SKM-1 treated with dmso at 0.1 percent for 144 hours (cell line): ENCODE measurements at regions not wholly inside any gene's neighbourhood (a gene's known extent, or its start where the extent isn't known, plus 50 kb on each side); places are given as distances from the start of the nearest gene placed in this dataset.

Source experiments
- DNase-seq: peaks from one replicate; lab custom pipeline; 2025; ENCODE audit not compliant: unreplicated experiment; lab: John Stamatoyannopoulos, UW

- no peak for DNase-seq
These were observed 936.7 kb upstream of the TMPRSS15 start for GRCh38 chr21:19340303-19340702.

GRCh38 chr21:19340954-19341353 lies 937.4 kb upstream of the TMPRSS15 start:
- no peak for DNase-seq

- no peak for DNase-seq
These were observed 940.1 kb upstream of the TMPRSS15 start for GRCh38 chr21:19343711-19344110.

- no peak for DNase-seq
These were observed 946.7 kb upstream of the TMPRSS15 start for GRCh38 chr21:19350286-19350685.

- no peak for DNase-seq
These were observed 949.7 kb upstream of the TMPRSS15 start for GRCh38 chr21:19353256-19353655.

- DNase-seq, result no peak
These were observed 965.4 kb upstream of the TMPRSS15 start for GRCh38 chr21:19368944-19369343.

- no peak for DNase-seq
These were observed 988.8 kb upstream of the TMPRSS15 start for GRCh38 chr21:19392390-19392789.

GRCh38 chr21:19400223-19400770 lies 996.7 kb upstream of the TMPRSS15 start:
- no peak for DNase-seq

- no peak for DNase-seq
These were observed 999.3 kb upstream of the TMPRSS15 start for GRCh38 chr21:19402870-19403269.

GRCh38 chr21:19405326-19405725 lies 1001.7 kb upstream of the TMPRSS15 start:
- DNase-seq, result no peak

GRCh38 chr21:19420565-19420964 lies 1017.0 kb upstream of the TMPRSS15 start:
- DNase-seq, result no peak

GRCh38 chr21:19433623-19434022 lies 1030.0 kb upstream of the TMPRSS15 start:
- no peak for DNase-seq

- no peak for DNase-seq
These were observed 1037.4 kb upstream of the TMPRSS15 start for GRCh38 chr21:19440792-19441655.

GRCh38 chr21:19458295-19458694 lies 1054.7 kb upstream of the TMPRSS15 start:
- DNase-seq, result no peak

- DNase-seq, result no peak
These were observed 1058.1 kb upstream of the TMPRSS15 start for GRCh38 chr21:19461481-19462205.

- DNase-seq, result no peak
These were observed 1060.4 kb upstream of the TMPRSS15 start for GRCh38 chr21:19463966-19464365.

- DNase-seq, result no peak
These were observed 1065.6 kb upstream of the TMPRSS15 start for GRCh38 chr21:19468991-19469715.

- DNase-seq, result no peak
These were observed 1071.9 kb upstream of the TMPRSS15 start for GRCh38 chr21:19475525-19475924.

GRCh38 chr21:19489930-19490329 lies 1086.3 kb upstream of the TMPRSS15 start:
- DNase-seq, result no peak

- DNase-seq, result no peak
These were observed 1086.9 kb upstream of the TMPRSS15 start for GRCh38 chr21:19490481-19490880.
